Lower leg skin (tissue), 3 donors: ENCODE measurements at regions not wholly inside any gene's neighbourhood (a gene's known extent, or its start where the extent isn't known, plus 50 kb on each side); places are given as distances from the start of the nearest gene placed in this dataset.

Experiments used
- POLR2A ChIP-seq, 2 donors: fragments of 450-650 bp; IDR thresholded peaks; one replicate each; pipeline ENCODE4 v1.6.1; 2016 to 2017; ENCODE audit warnings: antibody characterized with exemption in 2 of 2, mild to moderate bottlenecking in 1 of 2, moderate library complexity in 1 of 2
- TF ChIP-seq, protein P1 (sequence below), 3 donors: fragments of 450-650 bp; IDR thresholded peaks; one replicate each; pipeline ENCODE4 v1.5.1; 2016; ENCODE audit warnings: antibody characterized with exemption in 3 of 3, mild to moderate bottlenecking in 3 of 3, moderate library complexity in 2 of 3

DNA sequence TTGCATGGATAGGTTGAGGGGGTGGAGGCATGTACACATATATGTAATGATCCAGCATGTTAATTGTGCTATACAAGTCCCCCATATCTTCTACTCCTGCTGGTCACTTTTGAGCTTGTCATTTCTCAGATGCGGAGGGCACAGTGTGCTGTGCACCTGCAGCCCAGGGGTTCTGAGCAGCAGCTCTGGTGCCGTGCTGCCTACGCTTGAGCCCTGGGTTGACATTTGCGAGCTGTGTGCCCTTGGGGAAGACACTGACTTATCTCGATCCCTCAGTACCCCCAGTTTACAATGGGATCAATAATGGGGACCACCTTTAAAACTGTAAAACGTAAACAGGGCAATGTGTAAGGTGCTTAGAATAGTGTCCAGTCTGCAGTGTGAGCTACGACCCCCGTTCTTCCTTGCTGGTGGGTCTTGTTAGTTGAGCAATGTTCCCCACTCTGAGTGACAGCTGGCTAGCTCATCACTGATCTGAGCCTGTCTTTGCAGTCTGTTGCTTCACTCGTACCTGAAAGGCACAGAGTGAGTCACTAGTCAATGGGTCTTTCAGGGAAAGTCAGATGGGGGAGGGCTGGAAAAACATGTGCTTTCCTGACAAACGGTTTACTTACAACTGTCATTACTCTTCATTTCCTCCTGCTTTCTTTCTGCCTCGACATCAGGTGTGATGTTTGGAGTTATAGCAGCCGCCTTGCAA, 91.7 kb downstream of the SLC2A10 start:
- TF ChIP-seq, protein P1, sequence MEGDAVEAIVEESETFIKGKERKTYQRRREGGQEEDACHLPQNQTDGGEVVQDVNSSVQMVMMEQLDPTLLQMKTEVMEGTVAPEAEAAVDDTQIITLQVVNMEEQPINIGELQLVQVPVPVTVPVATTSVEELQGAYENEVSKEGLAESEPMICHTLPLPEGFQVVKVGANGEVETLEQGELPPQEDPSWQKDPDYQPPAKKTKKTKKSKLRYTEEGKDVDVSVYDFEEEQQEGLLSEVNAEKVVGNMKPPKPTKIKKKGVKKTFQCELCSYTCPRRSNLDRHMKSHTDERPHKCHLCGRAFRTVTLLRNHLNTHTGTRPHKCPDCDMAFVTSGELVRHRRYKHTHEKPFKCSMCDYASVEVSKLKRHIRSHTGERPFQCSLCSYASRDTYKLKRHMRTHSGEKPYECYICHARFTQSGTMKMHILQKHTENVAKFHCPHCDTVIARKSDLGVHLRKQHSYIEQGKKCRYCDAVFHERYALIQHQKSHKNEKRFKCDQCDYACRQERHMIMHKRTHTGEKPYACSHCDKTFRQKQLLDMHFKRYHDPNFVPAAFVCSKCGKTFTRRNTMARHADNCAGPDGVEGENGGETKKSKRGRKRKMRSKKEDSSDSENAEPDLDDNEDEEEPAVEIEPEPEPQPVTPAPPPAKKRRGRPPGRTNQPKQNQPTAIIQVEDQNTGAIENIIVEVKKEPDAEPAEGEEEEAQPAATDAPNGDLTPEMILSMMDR (IDR thresholded peaks at IDR 0.05), result no peak
- TF ChIP-seq POLR2A (IDR thresholded peaks at IDR 0.05), result no peak
